ENCODE measurements at regions not wholly inside any gene's neighbourhood (a gene's known extent, or its start where the extent isn't known, plus 50 kb on each side); places are given as distances from the start of the nearest gene placed in this dataset.

DNA sequence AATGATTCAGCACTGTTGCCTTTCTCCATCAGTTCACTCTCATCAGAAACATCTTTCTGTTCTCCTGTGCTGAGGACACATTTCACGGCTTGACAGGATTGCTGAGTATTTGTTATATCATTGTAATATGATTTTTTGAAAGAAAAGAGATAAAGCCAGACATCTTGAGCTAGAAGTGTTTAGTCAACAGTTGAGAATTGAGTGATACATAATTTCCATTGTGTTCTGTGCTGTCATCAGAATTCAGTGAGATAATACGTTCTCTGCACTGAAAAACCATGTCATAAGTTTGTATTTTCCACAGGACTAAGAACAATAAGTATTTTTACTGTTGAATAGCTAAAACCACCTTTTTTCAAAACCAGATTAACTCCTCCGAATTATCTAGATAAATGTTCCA is 50.2 kb upstream of the GPRIN3 start:
- DNase-seq: no peak
